ENCODE measurements at regions not wholly inside any gene's neighbourhood (a gene's known extent, or its start where the extent isn't known, plus 50 kb on each side); places are given as distances from the start of the nearest gene placed in this dataset.
"Not testable (repeated sequence)": the region's sequence is repeated elsewhere in the genome, so short reads cannot be mapped to it uniquely, and the experiment has no call there.

DNA sequence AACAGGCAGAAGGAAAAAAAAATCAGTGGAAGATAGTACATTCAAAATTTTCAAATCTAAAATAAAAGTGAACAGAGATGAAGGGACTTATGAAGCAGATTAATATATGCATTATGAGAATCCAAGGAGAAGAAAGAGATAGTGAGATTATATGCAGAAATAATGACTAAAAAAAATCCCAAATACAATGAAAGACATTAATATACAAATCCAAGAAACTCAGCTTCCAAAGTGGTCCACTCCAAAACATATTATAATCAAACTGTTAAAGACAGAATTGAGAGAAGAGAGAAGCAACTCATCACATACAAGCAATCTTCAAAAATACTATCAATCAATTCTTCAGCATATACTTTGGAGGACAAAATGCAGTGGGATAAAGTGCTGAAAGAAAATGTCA is 73.5 kb upstream of the CARMIL1 start:
- no peak for TF ChIP-seq PAX5 (IDR thresholded peaks at IDR 0.05; ENCODE audit: insufficient read depth, low read length, severe bottlenecking)
- TF ChIP-seq POU2F2 (IDR thresholded peaks at IDR 0.05; ENCODE audit: low read depth, low read length): no peak
- TF ChIP-seq POLR2AphosphoS5 (IDR thresholded peaks at IDR 0.05; ENCODE audit: low read depth, low read length): no peak
- TF ChIP-seq POLR2A (IDR thresholded peaks at IDR 0.05; ENCODE audit: low read depth, low read length): no peak
- TF ChIP-seq SPI1 (IDR thresholded peaks at IDR 0.05; ENCODE audit: low read depth, low read length): no peak
- no peak for TF ChIP-seq TAF1 (IDR thresholded peaks at IDR 0.05; ENCODE audit: low read depth, low read length)
- DNase-seq (ENCODE audit: insufficient read length, low spot score) (no peak), FAIRE-seq (no peak)

- FAIRE-seq; DNase-seq (ENCODE audit: insufficient read length, low spot score): not testable (repeated sequence)
These were observed 71.6 kb upstream of the CARMIL1 start for GRCh38 chr6:25207453-25208155.

DNA sequence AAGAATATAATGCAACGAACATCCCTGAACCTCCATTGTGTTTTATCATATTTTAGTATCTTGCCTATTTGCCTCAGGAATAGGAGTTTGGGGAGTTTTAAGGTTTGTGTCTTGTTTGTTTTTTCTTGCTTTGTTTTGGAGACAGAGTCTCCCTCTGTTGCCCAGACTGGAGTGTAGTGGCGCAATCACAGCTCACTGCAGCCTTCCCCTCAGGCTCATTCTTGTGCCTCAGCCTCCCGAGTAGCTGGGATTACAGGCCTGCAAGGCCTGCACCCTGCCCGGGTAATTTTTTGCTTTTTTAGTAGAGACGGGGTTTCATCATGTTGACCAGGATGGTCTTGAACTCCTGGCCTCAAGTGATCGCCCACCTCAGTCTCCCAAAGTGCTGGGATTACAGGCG is 63.3 kb upstream of the CARMIL1 start:
- no peak for FAIRE-seq
- no peak for DNase-seq (ENCODE audit: insufficient read length, low spot score)
- TF ChIP-seq PAX5 (IDR thresholded peaks at IDR 0.05; ENCODE audit: insufficient read depth, low read length, severe bottlenecking) (no peak), TAF1 (IDR thresholded peaks at IDR 0.05; ENCODE audit: low read depth, low read length) (no peak), POU2F2 (IDR thresholded peaks at IDR 0.05; ENCODE audit: low read depth, low read length) (no peak), POLR2AphosphoS5 (IDR thresholded peaks at IDR 0.05; ENCODE audit: low read depth, low read length) (no peak), POLR2A (IDR thresholded peaks at IDR 0.05; ENCODE audit: low read depth, low read length) (no peak), SPI1 (IDR thresholded peaks at IDR 0.05; ENCODE audit: low read depth, low read length) (no peak)

- FAIRE-seq (no peak), DNase-seq (ENCODE audit: insufficient read length, low spot score) (no peak)
- TF ChIP-seq TAF1 (IDR thresholded peaks at IDR 0.05; ENCODE audit: low read depth, low read length) (no peak), POLR2AphosphoS5 (IDR thresholded peaks at IDR 0.05; ENCODE audit: low read depth, low read length) (no peak), POLR2A (IDR thresholded peaks at IDR 0.05; ENCODE audit: low read depth, low read length) (no peak), PAX5 (IDR thresholded peaks at IDR 0.05; ENCODE audit: insufficient read depth, low read length, severe bottlenecking) (no peak)
These were observed 61.9 kb upstream of the CARMIL1 start for GRCh38 chr6:25217302-25217701.

GRCh38 chr6:25217829-25218228 is 61.3 kb upstream of the CARMIL1 start:
- TF ChIP-seq POLR2A (IDR thresholded peaks at IDR 0.05; ENCODE audit: low read depth, low read length): no peak
- TF ChIP-seq SPI1 (IDR thresholded peaks at IDR 0.05; ENCODE audit: low read depth, low read length): no peak
- no peak for TF ChIP-seq POLR2AphosphoS5 (IDR thresholded peaks at IDR 0.05; ENCODE audit: low read depth, low read length)
- TF ChIP-seq TAF1 (IDR thresholded peaks at IDR 0.05; ENCODE audit: low read depth, low read length): no peak
- TF ChIP-seq POU2F2 (IDR thresholded peaks at IDR 0.05; ENCODE audit: low read depth, low read length): no peak
- no peak for DNase-seq (ENCODE audit: insufficient read length, low spot score)
- no peak for FAIRE-seq

GRCh38 chr6:25218346-25218745 is 60.8 kb upstream of the CARMIL1 start:
- TF ChIP-seq PAX5 (IDR thresholded peaks at IDR 0.05; ENCODE audit: insufficient read depth, low read length, severe bottlenecking): no peak
- TF ChIP-seq POLR2A (IDR thresholded peaks at IDR 0.05; ENCODE audit: low read depth, low read length): no peak
- no peak for TF ChIP-seq SPI1 (IDR thresholded peaks at IDR 0.05; ENCODE audit: low read depth, low read length)
- no peak for TF ChIP-seq POU2F2 (IDR thresholded peaks at IDR 0.05; ENCODE audit: low read depth, low read length)
- TF ChIP-seq POLR2AphosphoS5 (IDR thresholded peaks at IDR 0.05; ENCODE audit: low read depth, low read length): no peak
- TF ChIP-seq TAF1 (IDR thresholded peaks at IDR 0.05; ENCODE audit: low read depth, low read length): no peak
- FAIRE-seq (no peak), DNase-seq (ENCODE audit: insufficient read length, low spot score) (no peak)

DNA sequence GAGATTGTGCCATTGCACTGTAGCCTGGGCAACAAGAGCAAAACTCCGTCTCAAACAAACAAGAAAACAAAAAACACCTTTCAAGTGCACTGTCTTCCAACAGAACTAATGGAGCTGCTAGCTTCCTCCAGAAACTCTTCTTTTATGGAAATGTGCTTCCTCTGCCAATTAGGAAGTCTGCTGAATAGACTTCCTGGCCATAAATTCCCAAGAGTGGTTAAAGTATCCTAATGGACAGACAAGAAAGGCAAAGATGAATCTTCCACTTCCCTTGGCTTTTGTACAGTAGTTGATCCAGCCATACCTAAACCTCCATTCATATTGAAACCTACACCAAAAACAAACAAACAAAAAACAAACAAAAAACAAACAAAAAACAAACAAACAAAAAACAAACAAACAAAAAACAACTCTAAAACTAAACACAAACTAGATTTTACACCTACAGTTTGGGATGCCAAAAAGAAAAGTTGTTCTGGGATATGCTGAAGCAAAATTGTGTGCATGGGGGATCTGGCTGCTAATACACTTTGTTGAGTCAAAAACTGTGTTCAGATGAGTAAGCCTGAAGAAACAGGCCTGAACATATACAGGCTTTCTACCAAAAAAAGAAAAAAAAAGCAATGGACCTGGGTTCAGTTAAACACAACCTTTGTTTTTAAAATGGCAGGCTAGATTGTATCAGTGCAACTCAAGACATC is 59.8 kb upstream of the CARMIL1 start:
- TF ChIP-seq POLR2A (IDR thresholded peaks at IDR 0.05; ENCODE audit: low read depth, low read length): no peak
- TF ChIP-seq TAF1 (IDR thresholded peaks at IDR 0.05; ENCODE audit: low read depth, low read length): no peak
- TF ChIP-seq PAX5 (IDR thresholded peaks at IDR 0.05; ENCODE audit: insufficient read depth, low read length, severe bottlenecking): no peak
- no peak for TF ChIP-seq POU2F2 (IDR thresholded peaks at IDR 0.05; ENCODE audit: low read depth, low read length)
- no peak for TF ChIP-seq SPI1 (IDR thresholded peaks at IDR 0.05; ENCODE audit: low read depth, low read length)
- no peak for TF ChIP-seq POLR2AphosphoS5 (IDR thresholded peaks at IDR 0.05; ENCODE audit: low read depth, low read length)
- FAIRE-seq (no peak), DNase-seq (ENCODE audit: insufficient read length, low spot score) (no peak)

GRCh38 chr6:25219917-25220278 is 59.3 kb upstream of the CARMIL1 start:
- FAIRE-seq (no peak), DNase-seq (ENCODE audit: insufficient read length, low spot score) (no peak)
- TF ChIP-seq PAX5 (IDR thresholded peaks at IDR 0.05; ENCODE audit: insufficient read depth, low read length, severe bottlenecking) (no peak), POLR2AphosphoS5 (IDR thresholded peaks at IDR 0.05; ENCODE audit: low read depth, low read length) (no peak), SPI1 (IDR thresholded peaks at IDR 0.05; ENCODE audit: low read depth, low read length) (no peak), POLR2A (IDR thresholded peaks at IDR 0.05; ENCODE audit: low read depth, low read length) (no peak), POU2F2 (IDR thresholded peaks at IDR 0.05; ENCODE audit: low read depth, low read length) (no peak)

DNA sequence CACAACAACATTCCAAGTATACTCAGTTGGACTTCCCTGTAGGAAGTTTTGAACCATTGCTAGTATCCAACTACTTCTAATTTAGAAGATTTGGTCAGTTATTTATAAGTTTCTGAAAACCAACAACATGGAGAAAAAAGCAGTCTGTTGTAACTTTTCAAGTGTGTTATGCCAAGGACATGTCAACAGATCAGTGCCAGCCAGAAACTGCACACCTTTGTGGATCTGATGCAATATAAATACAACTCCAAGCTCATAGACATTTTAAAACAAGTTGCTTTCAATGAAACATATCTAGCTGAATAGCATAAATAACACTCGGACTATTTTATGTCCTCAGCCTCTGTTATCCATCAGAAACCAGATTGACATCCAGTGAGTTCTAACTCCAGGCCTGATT is 58.3 kb upstream of the CARMIL1 start:
- TF ChIP-seq TAF1 (IDR thresholded peaks at IDR 0.05; ENCODE audit: low read depth, low read length) (no peak), POU2F2 (IDR thresholded peaks at IDR 0.05; ENCODE audit: low read depth, low read length) (no peak), PAX5 (IDR thresholded peaks at IDR 0.05; ENCODE audit: insufficient read depth, low read length, severe bottlenecking) (no peak), SPI1 (IDR thresholded peaks at IDR 0.05; ENCODE audit: low read depth, low read length) (no peak), POLR2AphosphoS5 (IDR thresholded peaks at IDR 0.05; ENCODE audit: low read depth, low read length) (no peak), POLR2A (IDR thresholded peaks at IDR 0.05; ENCODE audit: low read depth, low read length) (no peak)
- DNase-seq (ENCODE audit: insufficient read length, low spot score) (no peak), FAIRE-seq (no peak)
